Mesendoderm (in vitro differentiated cells): ENCODE measurements at regions not wholly inside any gene's neighbourhood (a gene's known extent, or its start where the extent isn't known, plus 50 kb on each side); places are given as distances from the start of the nearest gene placed in this dataset.
A peak's percentile ranks its signal among the peaks of the same experiment; 100 is the strongest.

Experiments
- DNase-seq: peaks from one replicate; pipeline ENCODE4 v3.0.0; 2013
- H2AK5ac ChIP-seq: 2 replicates; pipeline ENCODE4 v1.6.1; 2013; ENCODE audit warnings: low read length, inconsistent platforms
- H2BK120ac ChIP-seq: 2 replicates; pipeline ENCODE4 v1.6.1; 2013; ENCODE audit warnings: low read depth, mild to moderate bottlenecking, low read length, moderate library complexity, mixed read lengths
- H2BK15ac ChIP-seq: replicated peaks from 2 replicates; pipeline ENCODE4 v1.6.1; 2013; ENCODE audit warnings: low read depth, mild to moderate bottlenecking, moderate library complexity
- H2BK5ac ChIP-seq: 2 replicates; pipeline ENCODE4 v1.6.1; 2013; ENCODE audit warnings: low read length, inconsistent platforms
- H3K18ac ChIP-seq: 2 replicates; pipeline ENCODE4 v1.6.1; 2013; ENCODE audit warnings: mild to moderate bottlenecking, low read length, mixed read lengths
- H3K23ac ChIP-seq: one replicate; pipeline ENCODE4 v1.6.1; 2013; ENCODE audit warnings: low read length
- H3K27ac ChIP-seq: 2 replicates; pipeline ENCODE4 v1.5.1; 2013; ENCODE audit warnings: low read depth, mild to moderate bottlenecking, inconsistent platforms, low read length, moderate library complexity
- H3K27me3 ChIP-seq: 2 replicates; pipeline ENCODE4 v1.6.1; 2013; ENCODE audit warnings: low read length, control low read depth, mild to moderate bottlenecking, inconsistent platforms; ENCODE audit not compliant: insufficient read depth, poor library complexity
- H3K36me3 ChIP-seq: 2 replicates; pipeline ENCODE4 v1.6.1; 2013; ENCODE audit warnings: low read length, inconsistent platforms; ENCODE audit not compliant: control insufficient read depth, insufficient read depth
- H3K4ac ChIP-seq: one replicate; pipeline ENCODE4 v1.6.1; 2013; ENCODE audit warnings: low read depth, mild to moderate bottlenecking, low read length, moderate library complexity
- H3K4me1 ChIP-seq: 2 replicates; pipeline ENCODE4 v1.6.1; 2013; ENCODE audit warnings: low read depth, low read length, inconsistent platforms; ENCODE audit not compliant: control insufficient read depth
- H3K4me2 ChIP-seq: 2 replicates; pipeline ENCODE4 v1.6.1; 2013; ENCODE audit warnings: low read length
- H3K4me3 ChIP-seq: 2 replicates; pipeline ENCODE4 v1.5.1; 2013; ENCODE audit warnings: mild to moderate bottlenecking, low read length
- H3K56ac ChIP-seq: one replicate; pipeline ENCODE4 v1.6.1; 2013; ENCODE audit warnings: low read length
- H3K79me1 ChIP-seq: 2 replicates; pipeline ENCODE4 v1.6.1; 2013; ENCODE audit warnings: low read length, inconsistent platforms
- H3K79me2 ChIP-seq: 2 replicates; pipeline ENCODE4 v1.6.1; 2013; ENCODE audit warnings: mild to moderate bottlenecking, low read length; ENCODE audit not compliant: control insufficient read depth, insufficient read depth
- H3K9ac ChIP-seq: 2 replicates; pipeline ENCODE4 v1.6.1; 2013; ENCODE audit warnings: low read length, inconsistent platforms
- H4K5ac ChIP-seq: one replicate; pipeline ENCODE4 v1.6.1; 2013; ENCODE audit warnings: low read length
- H4K8ac ChIP-seq: one replicate; pipeline ENCODE4 v1.6.1; 2013; ENCODE audit warnings: low read depth, mild to moderate bottlenecking, control low read depth, low read length, moderate library complexity
- WGBS: extraction: QIAGEN DNeasy Blood & Tissue Kit; methylation state at CpG from one replicate; pipeline ENCODE4 v1.1.7; 2013; ENCODE audit warnings: low lambda C conversion rate, missing lambda C conversion rate; ENCODE audit not compliant: insufficient coverage; ENCODE audit errors: extremely low coverage; 5-methylcytosine and 5-hydroxymethylcytosine counted together

DNA sequence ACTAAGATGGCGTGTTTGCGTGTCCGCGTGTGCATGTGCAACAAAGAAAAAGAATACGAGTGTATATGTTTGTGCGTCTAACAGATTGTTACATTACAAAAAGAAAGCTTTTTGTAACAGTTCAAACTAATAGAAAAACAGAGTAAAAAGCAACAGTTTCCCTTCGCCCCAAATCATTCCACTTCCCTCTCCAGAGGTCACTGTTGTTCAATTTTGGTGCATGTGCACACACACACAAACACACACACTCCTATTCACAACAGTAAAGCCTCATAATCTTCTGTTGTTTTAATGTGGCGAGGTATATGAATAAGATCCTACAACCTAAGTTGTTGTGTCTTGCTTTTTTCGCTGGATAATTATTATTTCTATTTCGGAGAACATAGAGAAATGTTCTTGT is 357.3 kb upstream of the SLC8A1 start:
- no peak overlapping the region for H2BK5ac ChIP-seq
- no peaks in the 10 kb centered on the region for H3K36me3 ChIP-seq
- H3K4ac ChIP-seq: no peak overlapping the region
- H3K56ac ChIP-seq: no peak overlapping the region
- H3K23ac ChIP-seq: no peak overlapping the region
- H2BK15ac ChIP-seq: no peak overlapping the region
- no peak overlapping the region for H3K9ac ChIP-seq
- no peak overlapping the region for H4K8ac ChIP-seq
- no peak overlapping the region for H4K5ac ChIP-seq
- no peak overlapping the region for H3K4me2 ChIP-seq
- H2BK120ac ChIP-seq: no peak overlapping the region
- no peaks in the 10 kb centered on the region for H3K4me1 ChIP-seq
- no peak overlapping the region for H2AK5ac ChIP-seq
- H3K27me3 ChIP-seq: no peaks in the 10 kb centered on the region
- H3K79me2 ChIP-seq: no peaks in the 10 kb centered on the region
- DNase-seq: no peak
- H3K27ac ChIP-seq: no peak overlapping the region
- no peak overlapping the region for H3K18ac ChIP-seq
- no peak overlapping the region for H3K4me3 ChIP-seq
- H3K79me1 ChIP-seq: no peaks in the 10 kb centered on the region
- WGBS: no CpG with 5 or more reads among the region's 10 CpGs

DNA sequence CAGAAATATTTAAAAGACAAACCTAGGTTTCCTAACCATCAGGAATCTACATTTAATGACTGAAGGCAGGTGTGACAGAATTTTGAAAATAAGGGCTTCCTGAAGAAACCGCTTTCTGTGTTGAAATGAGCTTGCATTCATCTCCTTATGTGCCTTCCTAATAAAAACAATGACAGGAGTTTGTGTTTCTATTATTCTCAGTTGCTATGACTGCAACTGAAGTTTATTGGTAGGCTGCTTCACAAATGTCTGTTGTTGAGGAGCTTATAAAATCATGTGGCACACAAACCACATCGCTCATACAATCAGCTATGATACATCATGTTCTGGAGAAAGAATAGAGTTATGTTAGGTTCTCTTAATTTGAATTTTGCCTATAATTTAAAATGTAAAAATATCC is 362.7 kb upstream of the SLC8A1 start:
- Histone ChIP-seq H4K8ac (no peak overlapping the region), H3K27me3 (no peaks in the 10 kb centered on the region), H3K4ac (no peak overlapping the region), H3K79me1 (no peaks in the 10 kb centered on the region), H3K23ac (no peak overlapping the region), H3K18ac (no peak overlapping the region), H3K56ac (no peak overlapping the region), H3K79me2 (no peaks in the 10 kb centered on the region), H3K4me3 (no peak overlapping the region), H3K4me1 (no peaks in the 10 kb centered on the region), H2BK5ac (no peak overlapping the region), H3K36me3 (no peaks in the 10 kb centered on the region), H3K27ac (no peak overlapping the region), H2AK5ac (no peak overlapping the region), H2BK120ac (no peak overlapping the region), H2BK15ac (no peak overlapping the region), H4K5ac (no peak overlapping the region), H3K9ac (no peak overlapping the region), H3K4me2 (no peak overlapping the region)
- WGBS: no CpG with 5 or more reads among the region's 2 CpGs
- no peak for DNase-seq

DNA sequence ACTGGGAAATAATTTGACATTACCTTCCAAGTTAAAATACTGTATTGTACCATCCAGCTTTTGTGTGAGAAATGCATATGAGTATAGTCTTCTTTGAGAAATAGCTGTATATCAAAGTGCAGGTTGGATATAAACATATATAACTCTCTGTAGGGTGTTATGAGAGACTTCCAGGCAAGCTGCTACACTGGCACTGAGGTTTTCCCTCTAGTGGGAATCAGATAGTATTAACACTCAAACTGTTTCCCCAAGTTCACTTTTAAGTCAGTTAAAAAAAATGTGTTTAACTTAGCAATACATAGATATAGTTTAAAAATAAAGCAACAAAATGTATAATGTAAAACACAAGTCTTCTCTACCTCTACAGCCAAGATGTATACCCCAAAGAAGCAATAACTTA is 368.4 kb upstream of the SLC8A1 start:
- H3K4ac ChIP-seq: no peak overlapping the region
- H3K9ac ChIP-seq: no peak overlapping the region
- no peak overlapping the region for H3K27ac ChIP-seq
- H2AK5ac ChIP-seq: no peak overlapping the region
- no peak overlapping the region for H2BK5ac ChIP-seq
- no peak overlapping the region for H4K8ac ChIP-seq
- no peak overlapping the region for H3K4me2 ChIP-seq
- DNase-seq: no peak
- H3K18ac ChIP-seq: no peak overlapping the region
- no peak overlapping the region for H2BK120ac ChIP-seq
- H3K27me3 ChIP-seq: no peaks in the 10 kb centered on the region
- H3K4me3 ChIP-seq: no peak overlapping the region
- no peaks in the 10 kb centered on the region for H3K79me2 ChIP-seq
- H3K23ac ChIP-seq: no peak overlapping the region
- H3K79me1 ChIP-seq: no peaks in the 10 kb centered on the region
- no peak overlapping the region for H3K56ac ChIP-seq
- H2BK15ac ChIP-seq: no peak overlapping the region
- H4K5ac ChIP-seq: no peak overlapping the region
- no peaks in the 10 kb centered on the region for H3K4me1 ChIP-seq
- H3K36me3 ChIP-seq: no peaks in the 10 kb centered on the region

DNA sequence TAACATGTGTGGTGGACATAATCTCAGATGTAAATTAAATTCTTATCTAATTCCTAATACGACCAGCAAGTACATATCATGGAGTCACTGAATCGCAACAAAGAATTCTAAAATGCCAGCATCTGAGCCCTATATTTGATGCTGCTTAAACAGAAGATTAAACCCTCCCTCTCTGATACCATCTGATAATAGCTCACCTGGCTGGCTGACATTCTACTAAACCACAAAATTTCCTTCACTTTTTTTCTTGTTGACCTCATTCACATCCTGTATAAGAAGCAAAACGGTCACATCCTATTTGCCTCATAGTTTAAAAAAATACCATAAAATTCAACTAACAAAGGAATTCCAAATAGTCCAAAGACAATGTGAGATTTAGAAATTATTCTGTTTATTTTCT is 371.6 kb upstream of the SLC8A1 start:
- no peaks in the 10 kb centered on the region for H3K79me2 ChIP-seq
- WGBS: no CpG with 5 or more reads among the region's 3 CpGs

DNA sequence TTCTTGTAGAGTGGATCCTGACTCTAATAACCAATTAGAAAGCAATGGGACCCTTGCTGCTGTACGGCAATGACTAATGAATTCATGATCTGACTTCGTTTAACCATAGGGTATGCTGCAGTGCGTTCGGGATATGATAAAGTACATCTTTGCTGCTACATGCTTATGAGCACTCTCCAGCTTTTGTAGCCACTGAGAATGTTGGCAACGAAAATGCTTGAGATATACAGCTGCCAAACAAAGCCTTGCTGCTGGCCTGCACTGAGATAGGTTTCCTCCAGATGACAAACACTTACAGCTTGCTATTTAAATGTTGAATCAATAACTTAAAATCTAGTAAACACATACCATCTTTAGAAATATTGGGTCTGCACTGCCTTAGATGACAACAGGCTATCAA is 372.4 kb upstream of the SLC8A1 start:
- no peak overlapping the region for H3K56ac ChIP-seq
- H3K4me1 ChIP-seq: no peaks in the 10 kb centered on the region
- no peaks in the 10 kb centered on the region for H3K36me3 ChIP-seq
- H3K79me2 ChIP-seq: no peaks in the 10 kb centered on the region
- no peak overlapping the region for H3K4me3 ChIP-seq
- no peak overlapping the region for H3K27ac ChIP-seq
- no peak overlapping the region for H2BK15ac ChIP-seq
- no peak overlapping the region for H3K18ac ChIP-seq
- H3K9ac ChIP-seq: no peak overlapping the region
- H2BK5ac ChIP-seq: no peak overlapping the region
- H3K4ac ChIP-seq: no peak overlapping the region
- H2BK120ac ChIP-seq: no peak overlapping the region
- H3K79me1 ChIP-seq: no peaks in the 10 kb centered on the region
- no CpG with 5 or more reads among the region's 5 CpGs for WGBS
- no peak overlapping the region for H4K8ac ChIP-seq
- H3K27me3 ChIP-seq: no peaks in the 10 kb centered on the region
- no peak overlapping the region for H3K23ac ChIP-seq
- no peak overlapping the region for H2AK5ac ChIP-seq
- DNase-seq: no peak
- no peak overlapping the region for H3K4me2 ChIP-seq
- H4K5ac ChIP-seq: no peak overlapping the region

More for the DNA sequence above, 371.6 kb upstream of the SLC8A1 start:
- Histone ChIP-seq H4K5ac (no peak overlapping the region), H3K9ac (no peak overlapping the region), H3K27me3 (no peaks in the 10 kb centered on the region), H3K23ac (no peak overlapping the region), H3K4me2 (no peak overlapping the region), H3K18ac (no peak overlapping the region), H4K8ac (no peak overlapping the region), H2BK5ac (no peak overlapping the region), H2BK120ac (no peak overlapping the region), H3K36me3 (no peaks in the 10 kb centered on the region), H2BK15ac (no peak overlapping the region), H3K4me1 (no peaks in the 10 kb centered on the region), H3K27ac (no peak overlapping the region), H3K79me1 (no peaks in the 10 kb centered on the region), H3K4ac (no peak overlapping the region), H3K4me3 (no peak overlapping the region), H2AK5ac (no peak overlapping the region), H3K56ac (no peak overlapping the region)
- no peak for DNase-seq

DNA sequence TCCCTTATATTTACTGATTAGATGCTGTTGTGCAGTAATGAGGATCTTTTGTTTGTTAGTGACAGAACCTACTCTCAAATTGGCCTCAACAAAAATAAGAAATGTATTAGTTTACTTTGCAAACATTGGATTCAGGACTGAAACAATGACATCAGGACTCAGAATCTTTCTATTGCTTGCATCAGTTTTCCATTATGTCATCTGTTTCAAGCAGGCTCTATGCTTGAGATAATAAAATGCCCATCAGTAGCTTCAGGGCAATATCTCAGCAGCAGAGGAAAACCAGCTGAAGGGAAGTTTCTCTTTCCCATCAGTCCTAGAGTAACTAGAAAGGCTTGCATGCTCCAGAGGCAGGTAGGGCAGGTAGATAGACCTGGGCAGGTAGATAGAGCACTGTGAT is 375.5 kb upstream of the SLC8A1 start:
- H3K27ac ChIP-seq: no peak overlapping the region
- no peak overlapping the region for H4K8ac ChIP-seq
- H3K23ac ChIP-seq: no peak overlapping the region
- H3K79me1 ChIP-seq: no peaks in the 10 kb centered on the region
- no peaks in the 10 kb centered on the region for H3K36me3 ChIP-seq
- H2BK120ac ChIP-seq: no peak overlapping the region
- no peak overlapping the region for H2BK15ac ChIP-seq
- H3K4me2 ChIP-seq: no peak overlapping the region
- no peak overlapping the region for H4K5ac ChIP-seq
- H3K79me2 ChIP-seq: no peaks in the 10 kb centered on the region
- H3K18ac ChIP-seq: no peak overlapping the region
- H2BK5ac ChIP-seq: no peak overlapping the region
- DNase-seq: peak; percentile 5
- H3K4me1 ChIP-seq: no peaks in the 10 kb centered on the region
- no peak overlapping the region for H3K56ac ChIP-seq
- no peaks in the 10 kb centered on the region for H3K27me3 ChIP-seq
- H2AK5ac ChIP-seq: no peak overlapping the region
- no peak overlapping the region for H3K4ac ChIP-seq
- H3K4me3 ChIP-seq: no peak overlapping the region
- H3K9ac ChIP-seq: no peak overlapping the region
